MM.1S (cell line): ENCODE measurements at regions not wholly inside any gene's neighbourhood (a gene's known extent, or its start where the extent isn't known, plus 50 kb on each side); places are given as distances from the start of the nearest gene placed in this dataset.

Experiments
- EZH2 ChIP-seq: fragments of 300-600 bp; sonication (generic); optimal IDR thresholded peaks from 2 replicates; pipeline ENCODE3; 2017; ENCODE audit warnings: low read depth, mild to moderate bottlenecking, antibody characterized with exemption, low read length, mixed read lengths
- TF ChIP-seq, protein P1 (sequence below): fragments of 300-600 bp; sonication (generic); IDR thresholded peaks from 2 replicates; pipeline ENCODE4 v1.5.1; 2016; ENCODE audit warnings: antibody characterized with exemption, low read length, mixed read lengths

GRCh38 chr18:44098551-44099098 lies 582.1 kb upstream of the SETBP1 start:
- TF ChIP-seq, protein P1, sequence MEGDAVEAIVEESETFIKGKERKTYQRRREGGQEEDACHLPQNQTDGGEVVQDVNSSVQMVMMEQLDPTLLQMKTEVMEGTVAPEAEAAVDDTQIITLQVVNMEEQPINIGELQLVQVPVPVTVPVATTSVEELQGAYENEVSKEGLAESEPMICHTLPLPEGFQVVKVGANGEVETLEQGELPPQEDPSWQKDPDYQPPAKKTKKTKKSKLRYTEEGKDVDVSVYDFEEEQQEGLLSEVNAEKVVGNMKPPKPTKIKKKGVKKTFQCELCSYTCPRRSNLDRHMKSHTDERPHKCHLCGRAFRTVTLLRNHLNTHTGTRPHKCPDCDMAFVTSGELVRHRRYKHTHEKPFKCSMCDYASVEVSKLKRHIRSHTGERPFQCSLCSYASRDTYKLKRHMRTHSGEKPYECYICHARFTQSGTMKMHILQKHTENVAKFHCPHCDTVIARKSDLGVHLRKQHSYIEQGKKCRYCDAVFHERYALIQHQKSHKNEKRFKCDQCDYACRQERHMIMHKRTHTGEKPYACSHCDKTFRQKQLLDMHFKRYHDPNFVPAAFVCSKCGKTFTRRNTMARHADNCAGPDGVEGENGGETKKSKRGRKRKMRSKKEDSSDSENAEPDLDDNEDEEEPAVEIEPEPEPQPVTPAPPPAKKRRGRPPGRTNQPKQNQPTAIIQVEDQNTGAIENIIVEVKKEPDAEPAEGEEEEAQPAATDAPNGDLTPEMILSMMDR, result peak; percentile 56
- TF ChIP-seq EZH2, result no peak
